A673 (cell line): ENCODE measurements at regions not wholly inside any gene's neighbourhood (a gene's known extent, or its start where the extent isn't known, plus 50 kb on each side); places are given as distances from the start of the nearest gene placed in this dataset.

ENCODE experiments used
- CTCF ChIP-seq: fragments of 300-800, 200-600 bp; sonication (generic); conservative IDR thresholded peaks from 2 replicates; pipeline ENCODE4 v1.5.1; 2017; ENCODE audit warnings: low read depth, mild to moderate bottlenecking, antibody characterized with exemption, low read length, moderate library complexity, mixed read lengths
- EZH2 ChIP-seq: fragments of 200-600 bp; sonication (generic); IDR thresholded peaks from 2 replicates; pipeline ENCODE4 v1.6.1; 2017; ENCODE audit warnings: borderline replicate concordance, low read depth, mild to moderate bottlenecking, mixed read lengths, antibody characterized with exemption, low read length; ENCODE audit not compliant: poor library complexity, severe bottlenecking

- no peak for TF ChIP-seq CTCF
- TF ChIP-seq EZH2: no peak
These were observed 147.2 kb downstream of the UTP18 start for GRCh38 chr17:51407576-51407975.
